HepG2 (cell line): ENCODE measurements at regions not wholly inside any gene's neighbourhood (a gene's known extent, or its start where the extent isn't known, plus 50 kb on each side); places are given as distances from the start of the nearest gene placed in this dataset.

Experiments used
- ARHGAP35 ChIP-seq: sonication (generic); formaldehyde crosslinking; IDR thresholded peaks from 2 replicates; pipeline ENCODE4 v1.9.0; 2022; ENCODE audit warnings: mild to moderate bottlenecking, inconsistent platforms, moderate library complexity, missing genetic modification reagents, borderline replicate concordance
- HDAC6 ChIP-seq: fragments of 200-600 bp; sonication (generic); IDR thresholded peaks from 2 replicates; pipeline ENCODE4 v1.7.0; 2017; ENCODE audit warnings: mild to moderate bottlenecking, antibody characterized with exemption, low read length, low read depth
- MEIS2 ChIP-seq: sonication (generic); formaldehyde crosslinking; IDR thresholded peaks from 2 replicates; pipeline ENCODE4 v1.9.0; 2021; ENCODE audit warnings: mild to moderate bottlenecking, missing genetic modification reagents
- RELA ChIP-seq: sonication (generic); formaldehyde crosslinking; IDR thresholded peaks from 2 replicates; pipeline ENCODE4 v1.4.0; 2020; ENCODE audit warnings: missing genetic modification reagents
- ZNF83 ChIP-seq: sonication (generic); formaldehyde crosslinking; IDR thresholded peaks from 2 replicates; pipeline ENCODE4 v1.4.0; 2020; ENCODE audit warnings: missing genetic modification reagents, mild to moderate bottlenecking, borderline replicate concordance

- no peak for TF ChIP-seq HDAC6
- TF ChIP-seq ZNF83 (CRISPR knock-in tag) = no peak
- no peak for TF ChIP-seq RELA (CRISPR knock-in tag)
- TF ChIP-seq MEIS2 (CRISPR knock-in tag) = no peak
- TF ChIP-seq ARHGAP35 (CRISPR knock-in tag) = no peak
These were observed 281.7 kb upstream of the CD180 start for GRCh38 chr5:67478337-67478736.
